Effector memory CD8-positive, alpha-beta T cell (primary cell): ENCODE measurements at regions not wholly inside any gene's neighbourhood (a gene's known extent, or its start where the extent isn't known, plus 50 kb on each side); places are given as distances from the start of the nearest gene placed in this dataset.

Experiments
- ATAC-seq: fragments of 150-1000 bp; cut with Tn5 transposase; replicated peaks from 2 replicates; pipeline ENCODE4 v1.10.0; 2021; ENCODE audit warnings: mild to moderate bottlenecking, moderate library complexity
- DNase-seq, 3 experiments: peaks; one replicate each; pipeline ENCODE4 v3.0.0; 2021
- H3K27ac Mint-ChIP-seq, 2 donors: one replicate each; pipeline ENCODE4 v1.8.0; 2022; ENCODE audit warnings: mild to moderate bottlenecking in 2 of 2, mixed read lengths in 2 of 2, moderate library complexity in 2 of 2
- H3K27me3 Mint-ChIP-seq, 2 donors: one replicate each; pipeline ENCODE4 v1.8.0; 2022; ENCODE audit warnings: mixed read lengths in 2 of 2
- H3K36me3 Mint-ChIP-seq: one replicate; pipeline ENCODE4 v1.8.0; 2022; ENCODE audit warnings: mild to moderate bottlenecking, moderate library complexity, mixed read lengths; ENCODE audit not compliant: insufficient read depth
- H3K4me1 Mint-ChIP-seq, 2 donors: one replicate each; pipeline ENCODE4 v1.8.0; 2022; ENCODE audit warnings: low read depth in 2 of 2, mixed read lengths in 2 of 2
- H3K4me3 Mint-ChIP-seq, 2 donors: one replicate each; pipeline ENCODE4 v1.8.0; 2022; ENCODE audit warnings: mild to moderate bottlenecking in 2 of 2, mixed read lengths in 2 of 2, moderate library complexity in 2 of 2
- H3K9me3 Mint-ChIP-seq, 2 donors: one replicate each; pipeline ENCODE4 v1.8.0; 2022; ENCODE audit warnings: mixed read lengths in 2 of 2

GRCh38 chr1:177825276-177825901 lies 144.5 kb downstream of the SEC16B start:
- peaks cover 2 to 7% of the 10 kb centered on the region in 2 donors for H3K9me3 Mint-ChIP-seq
- H3K36me3 Mint-ChIP-seq, result no peaks in the 10 kb centered on the region
- H3K27ac Mint-ChIP-seq, result no peak overlapping the region
- H3K4me3 Mint-ChIP-seq, result no peak overlapping the region
- H3K27me3 Mint-ChIP-seq, result no peaks in the 10 kb centered on the region
- DNase-seq, result no peak
- H3K4me1 Mint-ChIP-seq, result no peaks in the 10 kb centered on the region
- no peak for ATAC-seq

GRCh38 chr1:177824508-177824982 lies 145.3 kb downstream of the SEC16B start:
- H3K4me1 Mint-ChIP-seq, result no peaks in the 10 kb centered on the region
- peaks cover 2 to 8% of the 10 kb centered on the region in 2 donors for H3K9me3 Mint-ChIP-seq
- ATAC-seq, result no peak
- H3K27me3 Mint-ChIP-seq, result no peaks in the 10 kb centered on the region
- DNase-seq, result no peak
- no peak overlapping the region for H3K4me3 Mint-ChIP-seq
- no peak overlapping the region for H3K27ac Mint-ChIP-seq
- H3K36me3 Mint-ChIP-seq, result no peaks in the 10 kb centered on the region

- Mint-ChIP-seq H3K4me1 (no peaks in the 10 kb centered on the region), H3K27ac (no peak overlapping the region), H3K36me3 (no peaks in the 10 kb centered on the region), H3K9me3 (peaks cover 13 to 24% of the 10 kb centered on the region in 2 donors), H3K4me3 (no peak overlapping the region), H3K27me3 (no peaks in the 10 kb centered on the region)
- no peak for ATAC-seq
- DNase-seq, result no peak
Observed at GRCh38 chr1:177820213-177820612, 149.6 kb downstream of the SEC16B start.

GRCh38 chr1:177817937-177818875 lies 151.7 kb downstream of the SEC16B start:
- Mint-ChIP-seq H3K27ac (no peak overlapping the region), H3K4me3 (no peak overlapping the region), H3K4me1 (no peaks in the 10 kb centered on the region), H3K9me3 (peaks cover 13 to 30% of the 10 kb centered on the region in 2 donors), H3K27me3 (no peaks in the 10 kb centered on the region), H3K36me3 (no peaks in the 10 kb centered on the region)
- ATAC-seq (no peak), DNase-seq (no peak)

GRCh38 chr1:177812650-177813049 lies 157.2 kb downstream of the SEC16B start:
- DNase-seq (no peak), ATAC-seq (no peak)
- H3K27ac Mint-ChIP-seq, result no peak overlapping the region
- no peaks in the 10 kb centered on the region for H3K4me1 Mint-ChIP-seq
- H3K4me3 Mint-ChIP-seq, result no peak overlapping the region
- peaks cover 13 to 28% of the 10 kb centered on the region in 2 donors for H3K9me3 Mint-ChIP-seq
- H3K36me3 Mint-ChIP-seq, result no peaks in the 10 kb centered on the region
- H3K27me3 Mint-ChIP-seq, result no peaks in the 10 kb centered on the region

- no peak overlapping the region for H3K4me3 Mint-ChIP-seq
- H3K36me3 Mint-ChIP-seq, result no peaks in the 10 kb centered on the region
- ATAC-seq (no peak), DNase-seq (no peak)
- H3K27ac Mint-ChIP-seq, result no peak overlapping the region
- H3K27me3 Mint-ChIP-seq, result no peaks in the 10 kb centered on the region
- peaks cover 13 to 27% of the 10 kb centered on the region in 2 donors for H3K9me3 Mint-ChIP-seq
- H3K4me1 Mint-ChIP-seq, result no peaks in the 10 kb centered on the region
Observed at GRCh38 chr1:177812144-177812543, 157.7 kb downstream of the SEC16B start.

GRCh38 chr1:177811429-177811828 lies 158.4 kb downstream of the SEC16B start:
- DNase-seq, result no peak
- H3K4me1 Mint-ChIP-seq, result no peaks in the 10 kb centered on the region
- no peak overlapping the region for H3K4me3 Mint-ChIP-seq
- no peaks in the 10 kb centered on the region for H3K27me3 Mint-ChIP-seq
- H3K9me3 Mint-ChIP-seq, result peaks cover 9 to 20% of the 10 kb centered on the region in 2 donors
- H3K27ac Mint-ChIP-seq, result no peak overlapping the region
- ATAC-seq, result no peak
- H3K36me3 Mint-ChIP-seq, result no peaks in the 10 kb centered on the region

GRCh38 chr1:177809819-177810218 lies 160.0 kb downstream of the SEC16B start:
- Mint-ChIP-seq H3K9me3 (peaks cover 3 to 8% of the 10 kb centered on the region in 2 donors), H3K36me3 (no peaks in the 10 kb centered on the region), H3K4me1 (no peaks in the 10 kb centered on the region), H3K27me3 (no peaks in the 10 kb centered on the region), H3K27ac (no peak overlapping the region), H3K4me3 (no peak overlapping the region)
- ATAC-seq (no peak), DNase-seq (no peak)

GRCh38 chr1:177802304-177802703 lies 167.6 kb downstream of the SEC16B start:
- Mint-ChIP-seq H3K9me3 (peaks cover 2 to 3% of the 10 kb centered on the region in 2 donors), H3K4me1 (no peaks in the 10 kb centered on the region), H3K36me3 (no peaks in the 10 kb centered on the region), H3K27me3 (no peaks in the 10 kb centered on the region), H3K27ac (no peak overlapping the region), H3K4me3 (no peak overlapping the region)
- no peak for ATAC-seq
- DNase-seq, result no peak

- Mint-ChIP-seq H3K27ac (no peak overlapping the region), H3K4me1 (no peaks in the 10 kb centered on the region), H3K4me3 (no peak overlapping the region), H3K27me3 (no peaks in the 10 kb centered on the region), H3K36me3 (no peaks in the 10 kb centered on the region), H3K9me3 (peaks cover 7% of the 10 kb centered on the region in 2 donors)
- DNase-seq (no peak), ATAC-seq (no peak)
Observed at GRCh38 chr1:177801790-177802189, 168.1 kb downstream of the SEC16B start.

- no peak overlapping the region for H3K27ac Mint-ChIP-seq
- no peaks in the 10 kb centered on the region for H3K36me3 Mint-ChIP-seq
- no peaks in the 10 kb centered on the region for H3K27me3 Mint-ChIP-seq
- no peaks in the 10 kb centered on the region for H3K4me1 Mint-ChIP-seq
- no peak overlapping the region for H3K4me3 Mint-ChIP-seq
- no peak for DNase-seq
- H3K9me3 Mint-ChIP-seq, result peaks cover 7% of the 10 kb centered on the region in 2 donors
- no peak for ATAC-seq
Observed at GRCh38 chr1:177800400-177801088, 169.3 kb downstream of the SEC16B start.

GRCh38 chr1:177799746-177800145 lies 170.1 kb downstream of the SEC16B start:
- no peaks in the 10 kb centered on the region for H3K36me3 Mint-ChIP-seq
- H3K9me3 Mint-ChIP-seq, result peaks cover 7% of the 10 kb centered on the region in 2 donors
- DNase-seq (no peak), ATAC-seq (no peak)
- H3K27me3 Mint-ChIP-seq, result no peaks in the 10 kb centered on the region
- no peaks in the 10 kb centered on the region for H3K4me1 Mint-ChIP-seq
- H3K27ac Mint-ChIP-seq, result no peak overlapping the region
- no peak overlapping the region for H3K4me3 Mint-ChIP-seq

- Mint-ChIP-seq H3K9me3 (peaks cover 7% of the 10 kb centered on the region in 2 donors), H3K27ac (no peak overlapping the region), H3K27me3 (no peaks in the 10 kb centered on the region), H3K4me1 (no peaks in the 10 kb centered on the region), H3K36me3 (no peaks in the 10 kb centered on the region), H3K4me3 (no peak overlapping the region)
- ATAC-seq, result no peak
- DNase-seq, result no peak
Observed at GRCh38 chr1:177798614-177799013, 171.2 kb downstream of the SEC16B start.
